Non-pigmented ciliary epithelial cell (primary cell): ENCODE measurements at regions not wholly inside any gene's neighbourhood (a gene's known extent, or its start where the extent isn't known, plus 50 kb on each side); places are given as distances from the start of the nearest gene placed in this dataset.

Experiments used
- DNase-seq: peaks from one replicate; pipeline ENCODE4 v3.0.0-alpha.2; 2010; ENCODE audit warnings: low read depth

- no peak for DNase-seq
Observed at GRCh38 chr1:81577004-81577697, 223.6 kb upstream of the ADGRL2 start.

GRCh38 chr1:81574408-81574807 is 226.3 kb upstream of the ADGRL2 start:
- DNase-seq, result no peak

- no peak for DNase-seq
Observed at GRCh38 chr1:81573458-81573857, 227.3 kb upstream of the ADGRL2 start.

GRCh38 chr1:81571946-81572345 is 228.8 kb upstream of the ADGRL2 start:
- DNase-seq, result no peak

GRCh38 chr1:81569761-81570160 is 231.0 kb upstream of the ADGRL2 start:
- DNase-seq, result no peak

- no peak for DNase-seq
Observed at GRCh38 chr1:81563632-81564031, 237.1 kb upstream of the ADGRL2 start.

GRCh38 chr1:81562934-81563333 is 237.8 kb upstream of the ADGRL2 start:
- no peak for DNase-seq

GRCh38 chr1:81560629-81561028 is 240.1 kb upstream of the ADGRL2 start:
- no peak for DNase-seq

GRCh38 chr1:81559662-81560350 is 240.9 kb upstream of the ADGRL2 start:
- no peak for DNase-seq

GRCh38 chr1:81558291-81559076 is 242.2 kb upstream of the ADGRL2 start:
- no peak for DNase-seq

GRCh38 chr1:81556968-81557367 is 243.8 kb upstream of the ADGRL2 start:
- no peak for DNase-seq

- DNase-seq, result no peak
Observed at GRCh38 chr1:81554534-81554933, 246.2 kb upstream of the ADGRL2 start.

GRCh38 chr1:81554108-81554507 is 246.6 kb upstream of the ADGRL2 start:
- no peak for DNase-seq

GRCh38 chr1:81553503-81553902 is 247.2 kb upstream of the ADGRL2 start:
- no peak for DNase-seq

- DNase-seq, result no peak
Observed at GRCh38 chr1:81551946-81552345, 248.8 kb upstream of the ADGRL2 start.

GRCh38 chr1:81550753-81551152 is 250.0 kb upstream of the ADGRL2 start:
- DNase-seq, result no peak

- DNase-seq, result peak; percentile 18
Observed at GRCh38 chr1:81549588-81550127, 251.1 kb upstream of the ADGRL2 start.

GRCh38 chr1:81548918-81549587 is 251.7 kb upstream of the ADGRL2 start:
- DNase-seq, result no peak

- no peak for DNase-seq
Observed at GRCh38 chr1:81547912-81548303, 252.8 kb upstream of the ADGRL2 start.

GRCh38 chr1:81547261-81547911 is 253.3 kb upstream of the ADGRL2 start:
- no peak for DNase-seq

- no peak for DNase-seq
Observed at GRCh38 chr1:81545734-81546133, 255.0 kb upstream of the ADGRL2 start.

- DNase-seq, result no peak
Observed at GRCh38 chr1:81543764-81544163, 257.0 kb upstream of the ADGRL2 start.
